Upper lobe of right lung (tissue), 1 donor: ENCODE measurements at regions not wholly inside any gene's neighbourhood (a gene's known extent, or its start where the extent isn't known, plus 50 kb on each side); places are given as distances from the start of the nearest gene placed in this dataset.
A peak's percentile ranks its signal among the peaks of the same experiment; 100 is the strongest.

Experiments used
- ATAC-seq: fragments of 200-7000 bp; cut with Tn5 transposase; one replicate; pipeline ENCODE4 v1.9.1; 2020; ENCODE audit warnings: mild to moderate bottlenecking, moderate library complexity
- DNase-seq: peaks from one replicate; pipeline ENCODE4 v3.0.0-alpha.2; 2020
- H3K27ac ChIP-seq: fragments of 200-600 bp; one replicate; pipeline ENCODE4 v1.8.0; 2022
- H3K27me3 ChIP-seq: fragments of 200-600 bp; one replicate; pipeline ENCODE4 v1.8.0; 2022; ENCODE audit warnings: mild to moderate bottlenecking
- H3K36me3 ChIP-seq: fragments of 200-600 bp; one replicate; pipeline ENCODE4 v1.8.0; 2022
- H3K4me1 ChIP-seq: fragments of 200-600 bp; one replicate; pipeline ENCODE4 v1.8.0; 2022
- H3K4me3 ChIP-seq: fragments of 200-600 bp; one replicate; pipeline ENCODE4 v1.8.0; 2022; ENCODE audit warnings: mild to moderate bottlenecking
- H3K9me3 ChIP-seq: fragments of 200-600 bp; one replicate; pipeline ENCODE4 v1.8.0; 2022
- intact Hi-C: fragments of 100-400 bp; cut with DNase I; formaldehyde crosslinking; loops from one replicate; pipeline ENCODE4 v1.11.0; 2022
- TF ChIP-seq, protein P1 (sequence below): fragments of 200-600 bp; IDR thresholded peaks from one replicate; pipeline ENCODE4 v1.8.0; 2022; ENCODE audit warnings: antibody characterized with exemption
- donor health status: DM: no; HTN: yes; CAD: no; lungs with severe emphysema.

GRCh38 chr2:120548627-120549608 lies 186.8 kb upstream of the GLI2 start:
- H3K9me3 ChIP-seq, result no peaks in the 10 kb centered on the region
- no peak overlapping the region for H3K27ac ChIP-seq
- TF ChIP-seq, protein P1, sequence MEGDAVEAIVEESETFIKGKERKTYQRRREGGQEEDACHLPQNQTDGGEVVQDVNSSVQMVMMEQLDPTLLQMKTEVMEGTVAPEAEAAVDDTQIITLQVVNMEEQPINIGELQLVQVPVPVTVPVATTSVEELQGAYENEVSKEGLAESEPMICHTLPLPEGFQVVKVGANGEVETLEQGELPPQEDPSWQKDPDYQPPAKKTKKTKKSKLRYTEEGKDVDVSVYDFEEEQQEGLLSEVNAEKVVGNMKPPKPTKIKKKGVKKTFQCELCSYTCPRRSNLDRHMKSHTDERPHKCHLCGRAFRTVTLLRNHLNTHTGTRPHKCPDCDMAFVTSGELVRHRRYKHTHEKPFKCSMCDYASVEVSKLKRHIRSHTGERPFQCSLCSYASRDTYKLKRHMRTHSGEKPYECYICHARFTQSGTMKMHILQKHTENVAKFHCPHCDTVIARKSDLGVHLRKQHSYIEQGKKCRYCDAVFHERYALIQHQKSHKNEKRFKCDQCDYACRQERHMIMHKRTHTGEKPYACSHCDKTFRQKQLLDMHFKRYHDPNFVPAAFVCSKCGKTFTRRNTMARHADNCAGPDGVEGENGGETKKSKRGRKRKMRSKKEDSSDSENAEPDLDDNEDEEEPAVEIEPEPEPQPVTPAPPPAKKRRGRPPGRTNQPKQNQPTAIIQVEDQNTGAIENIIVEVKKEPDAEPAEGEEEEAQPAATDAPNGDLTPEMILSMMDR, result no peak
- no peaks in the 10 kb centered on the region for H3K36me3 ChIP-seq
- H3K4me3 ChIP-seq, result no peak overlapping the region
- H3K27me3 ChIP-seq, result no peaks in the 10 kb centered on the region
- intact Hi-C loops, result no loop called here
- DNase-seq (no peak), ATAC-seq (peak; percentile 53)
- H3K4me1 ChIP-seq, result peaks cover 22% of the 10 kb centered on the region

- Histone ChIP-seq H3K27me3 (no peaks in the 10 kb centered on the region), H3K4me1 (peaks cover 22% of the 10 kb centered on the region), H3K27ac (no peak overlapping the region), H3K9me3 (no peaks in the 10 kb centered on the region), H3K4me3 (no peak overlapping the region), H3K36me3 (no peaks in the 10 kb centered on the region)
- no peak for ATAC-seq
- TF ChIP-seq, protein P1, result no peak
- no peak for DNase-seq
- intact Hi-C loops, result loop anchor here (5.0 kb wide), 1 partner anchor 208 kb away; no protein-coding TSS in a partner anchor
These were observed 185.8 kb upstream of the GLI2 start for GRCh38 chr2:120549841-120550240.

DNA sequence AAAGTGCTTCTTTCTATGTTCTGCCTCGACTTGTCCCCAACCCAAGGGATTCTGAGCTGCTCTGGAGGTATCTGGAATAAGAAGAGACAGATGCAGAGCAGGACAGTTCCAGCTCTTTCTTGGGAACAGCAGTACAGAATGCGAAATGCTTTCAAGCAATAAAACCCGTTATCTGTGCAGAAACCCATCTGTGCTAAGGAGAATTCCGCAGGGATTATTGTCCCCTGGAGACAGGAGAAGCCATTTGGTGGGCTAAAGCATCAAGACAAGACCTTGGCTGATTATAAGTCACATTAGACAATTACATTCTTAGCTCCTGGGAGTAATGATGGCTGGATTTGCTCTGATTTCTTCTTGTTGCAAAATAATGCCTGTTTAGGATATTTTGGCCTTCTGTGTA lies 185.4 kb upstream of the GLI2 start:
- ATAC-seq, result no peak
- H3K36me3 ChIP-seq, result no peaks in the 10 kb centered on the region
- H3K27ac ChIP-seq, result no peak overlapping the region
- intact Hi-C loops, result loop anchor here (5.0 kb wide), 1 partner anchor 208 kb away; no protein-coding TSS in a partner anchor
- no peaks in the 10 kb centered on the region for H3K9me3 ChIP-seq
- H3K4me1 ChIP-seq, result peaks cover 22% of the 10 kb centered on the region
- no peaks in the 10 kb centered on the region for H3K27me3 ChIP-seq
- TF ChIP-seq, protein P1, result no peak
- DNase-seq, result no peak
- H3K4me3 ChIP-seq, result no peak overlapping the region

GRCh38 chr2:120550893-120551446 lies 184.7 kb upstream of the GLI2 start:
- intact Hi-C loops, result loop anchor here (5.0 kb wide), 1 partner anchor 209 kb away; no protein-coding TSS in a partner anchor
- ATAC-seq (no peak), DNase-seq (no peak)
- Histone ChIP-seq H3K9me3 (no peaks in the 10 kb centered on the region), H3K27me3 (no peaks in the 10 kb centered on the region), H3K27ac (no peak overlapping the region), H3K4me3 (no peak overlapping the region), H3K4me1 (peaks cover 22% of the 10 kb centered on the region), H3K36me3 (no peaks in the 10 kb centered on the region)
- TF ChIP-seq, protein P1, result no peak

- Histone ChIP-seq H3K27me3 (no peaks in the 10 kb centered on the region), H3K4me1 (peaks cover 22% of the 10 kb centered on the region), H3K27ac (no peak overlapping the region), H3K9me3 (no peaks in the 10 kb centered on the region), H3K4me3 (no peak overlapping the region), H3K36me3 (no peaks in the 10 kb centered on the region)
- TF ChIP-seq, protein P1, result no peak
- DNase-seq, result no peak
- peak; percentile 9 for ATAC-seq
- intact Hi-C loops, result loop anchor here (5.0 kb wide), 1 partner anchor 209 kb away; no protein-coding TSS in a partner anchor
These were observed 184.1 kb upstream of the GLI2 start for GRCh38 chr2:120551522-120551921.
